Right lobe of liver (tissue), 6 donors: ENCODE measurements at regions not wholly inside any gene's neighbourhood (a gene's known extent, or its start where the extent isn't known, plus 50 kb on each side); places are given as distances from the start of the nearest gene placed in this dataset.

Experiments used
- ATAC-seq, 4 donors: fragments of 200-7000 bp; cut with Tn5 transposase; one replicate each; pipeline ENCODE4 v1.9.1; 2020; ENCODE audit warnings: mild to moderate bottlenecking in 4 of 4, moderate library complexity in 4 of 4
- DNase-seq, 3 donors: peaks; one replicate each; pipeline ENCODE4 v3.0.0-alpha.2; 2020
- H3K27ac ChIP-seq, 3 donors: fragments of 200-600 bp; one replicate each; pipeline ENCODE4 v1.8.0; 2022
- H3K27me3 ChIP-seq, 2 donors: fragments of 200-600 bp; one replicate each; pipeline ENCODE4 v1.8.0; 2022
- H3K36me3 ChIP-seq, 4 donors: fragments of 200-600 bp; sonication (generic) in 1 of 4; one replicate each; pipeline versions ENCODE4 v1.5.1 to v1.8.0; 2017 to 2022; ENCODE audit warnings: control low read depth in 1 of 4
- H3K4me1 ChIP-seq, 4 donors: fragments of 200-600 bp; sonication (generic) in 1 of 4; one replicate each; pipeline versions ENCODE4 v1.5.1 to v1.8.0; 2017 to 2022; ENCODE audit warnings: control low read depth in 1 of 4
- H3K4me3 ChIP-seq, 3 donors: fragments of 200-600 bp; one replicate each; pipeline ENCODE4 v1.8.0; 2022
- H3K9me3 ChIP-seq, 4 donors: fragments of 200-600 bp; sonication (generic) in 1 of 4; one replicate each; pipeline versions ENCODE4 v1.5.1 to v1.8.0; 2017 to 2022; ENCODE audit warnings: control low read depth in 1 of 4
- CTCF ChIP-seq, 4 donors: fragments of 200-600 bp in 3 of 4; fragments of 450-650 bp in 1 of 4; IDR thresholded peaks; one replicate each; pipeline versions ENCODE4 v1.5.1 to v1.8.0; 2016 to 2022; ENCODE audit warnings: antibody characterized with exemption in 4 of 4, mild to moderate bottlenecking in 2 of 4
- POLR2A ChIP-seq: fragments of 450-650 bp; IDR thresholded peaks from one replicate; pipeline ENCODE4 v1.6.1; 2017; ENCODE audit warnings: antibody characterized with exemption, mild to moderate bottlenecking
- WGBS: methylation state at CpG from one replicate; pipeline ENCODE4 v1.1.6; 2018; ENCODE audit warnings: low coverage, low lambda C conversion rate; ENCODE audit not compliant: insufficient coverage; ENCODE audit errors: missing lambda C conversion rate; 5-methylcytosine and 5-hydroxymethylcytosine counted together
- intact Hi-C, 2 donors: fragments of 100-400 bp; cut with DNase I; formaldehyde crosslinking; loops; one replicate each; pipeline versions ENCODE4 v1.11.2 to v1.14.1; 2022
- donor health status: DM: no; HTN: yes; CAD: no.
- donor health status: DM: no; HTN: no; CAD: no.
- donor health status: DM: no; HTN: no; CAD: no.
- donor health status: DM: no; HTN: yes; CAD: no.
- donor health status: DM: no; HTN: yes; CAD: no.

GRCh38 chr14:26104717-26105116 lies 493.1 kb downstream of the NOVA1 start:
- no peak overlapping the region for H3K4me3 ChIP-seq
- H3K36me3 ChIP-seq, result no peaks in the 10 kb centered on the region
- no peak for ATAC-seq
- H3K27me3 ChIP-seq, result no peaks in the 10 kb centered on the region
- no peak overlapping the region for H3K27ac ChIP-seq
- TF ChIP-seq CTCF (IDR thresholded peaks at IDR 0.05), result no peak
- TF ChIP-seq POLR2A, result no peak
- no peaks in the 10 kb centered on the region for H3K4me1 ChIP-seq
- intact Hi-C loops, result no loop called here
- no peaks in the 10 kb centered on the region for H3K9me3 ChIP-seq
- 80% methylated on average over 2 of the region's 2 CpGs for WGBS
- no peak for DNase-seq

GRCh38 chr14:26097852-26098251 lies 500.0 kb downstream of the NOVA1 start:
- no peak overlapping the region for H3K27ac ChIP-seq
- no peaks in the 10 kb centered on the region for H3K9me3 ChIP-seq
- H3K27me3 ChIP-seq, result no peaks in the 10 kb centered on the region
- WGBS, result 59% methylated on average over 4 of the region's 4 CpGs
- no peaks in the 10 kb centered on the region for H3K36me3 ChIP-seq
- TF ChIP-seq POLR2A (no peak), CTCF (IDR thresholded peaks at IDR 0.05) (no peak)
- no peaks in the 10 kb centered on the region for H3K4me1 ChIP-seq
- no peak for ATAC-seq
- intact Hi-C loops, result no loop called here
- DNase-seq, result no peak
- H3K4me3 ChIP-seq, result no peak overlapping the region

- intact Hi-C loops, result no loop called here
- H3K36me3 ChIP-seq, result no peaks in the 10 kb centered on the region
- no peak overlapping the region for H3K4me3 ChIP-seq
- no peak overlapping the region for H3K27ac ChIP-seq
- TF ChIP-seq POLR2A (no peak), CTCF (IDR thresholded peaks at IDR 0.05) (no peak)
- H3K4me1 ChIP-seq, result no peaks in the 10 kb centered on the region
- WGBS, result 0% methylated on average over 1 of the region's 2 CpGs
- no peak for DNase-seq
- H3K9me3 ChIP-seq, result no peaks in the 10 kb centered on the region
- no peak for ATAC-seq
- H3K27me3 ChIP-seq, result no peaks in the 10 kb centered on the region
These were observed 509.6 kb downstream of the NOVA1 start for GRCh38 chr14:26088275-26088674.

- no peaks in the 10 kb centered on the region for H3K4me1 ChIP-seq
- no peak for TF ChIP-seq POLR2A
- H3K4me3 ChIP-seq, result no peak overlapping the region
- H3K36me3 ChIP-seq, result no peaks in the 10 kb centered on the region
- H3K9me3 ChIP-seq, result no peaks in the 10 kb centered on the region
- H3K27me3 ChIP-seq, result no peaks in the 10 kb centered on the region
- H3K27ac ChIP-seq, result no peak overlapping the region
- intact Hi-C loops, result no loop called here
- no peak for ATAC-seq
- no peak for DNase-seq
- 72% methylated on average over 9 of the region's 10 CpGs for WGBS
These were observed 516.8 kb downstream of the NOVA1 start for GRCh38 chr14:26081043-26081442.

GRCh38 chr14:26078561-26078960 lies 519.3 kb downstream of the NOVA1 start:
- Histone ChIP-seq H3K27ac (no peak overlapping the region), H3K4me3 (no peak overlapping the region), H3K36me3 (no peaks in the 10 kb centered on the region), H3K27me3 (no peaks in the 10 kb centered on the region), H3K4me1 (no peaks in the 10 kb centered on the region), H3K9me3 (no peaks in the 10 kb centered on the region)
- TF ChIP-seq POLR2A (no peak), CTCF (IDR thresholded peaks at IDR 0.05) (no peak)
- ATAC-seq (no peak), DNase-seq (no peak)
- intact Hi-C loops, result no loop called here
- 67% methylated on average over 2 of the region's 2 CpGs for WGBS
